CD4-positive, alpha-beta T cell treated with Interleukin-6 for 4 hours (primary cell): ENCODE measurements at regions not wholly inside any gene's neighbourhood (a gene's known extent, or its start where the extent isn't known, plus 50 kb on each side); places are given as distances from the start of the nearest gene placed in this dataset.
"Not testable (repeated sequence)": the region's sequence is repeated elsewhere in the genome, so short reads cannot be mapped to it uniquely, and the experiment has no call there.

Experiments
- DNase-seq: peaks from one replicate; pipeline ENCODE4 v3.0.0-alpha.2; 2020; ENCODE audit warnings: mixed read lengths

DNA sequence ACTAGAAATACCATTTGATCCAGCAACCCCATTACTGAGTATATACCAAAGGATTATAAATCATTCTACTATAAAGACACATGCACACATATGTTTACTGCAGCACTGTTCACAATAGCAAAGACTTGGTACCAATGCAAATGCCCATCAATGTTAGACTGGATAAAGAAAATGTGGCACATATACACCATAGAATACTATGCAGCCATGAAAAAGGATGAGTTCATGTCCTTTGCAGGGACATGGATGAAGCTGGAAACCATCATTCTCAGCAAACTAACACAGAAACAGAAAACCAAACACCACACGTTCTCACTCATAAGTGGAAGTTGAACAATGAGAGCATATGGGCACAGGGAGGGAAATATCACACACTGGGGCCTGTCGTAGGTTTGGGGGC is 106.0 kb downstream of the SPATA18 start:
- not testable (repeated sequence) for DNase-seq

DNA sequence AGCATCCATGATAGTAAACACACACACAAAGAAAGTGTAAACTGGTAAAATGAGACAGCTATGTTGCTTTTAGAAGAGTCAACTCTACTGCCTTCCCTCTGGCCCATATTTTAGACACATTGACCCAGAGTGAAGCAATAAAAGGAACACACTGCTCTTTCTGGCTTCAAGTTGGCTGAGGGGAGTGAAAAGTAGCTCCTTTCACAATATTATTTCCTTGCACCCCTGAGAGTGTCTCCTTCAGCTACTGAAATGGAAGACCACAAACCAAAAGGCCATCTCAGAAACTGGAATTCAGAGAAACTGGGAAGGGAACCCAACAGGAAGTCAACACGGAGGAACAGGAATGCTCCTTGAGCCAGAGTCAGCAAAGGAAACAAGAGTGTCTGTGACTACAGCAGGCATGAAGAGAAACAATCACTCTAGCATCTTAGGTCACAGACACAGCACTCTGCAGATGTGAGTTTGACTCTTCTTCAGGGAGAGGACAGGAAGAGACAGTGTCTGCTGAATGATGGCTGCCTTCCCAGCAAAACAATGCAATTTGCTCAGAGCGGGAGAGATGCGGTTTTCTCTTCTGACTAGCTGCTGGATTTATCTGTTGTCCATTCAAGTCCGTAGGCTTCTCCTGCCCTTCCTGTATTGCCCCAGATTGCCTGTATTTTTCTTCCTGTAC is 106.7 kb downstream of the SPATA18 start:
- no peak for DNase-seq

DNA sequence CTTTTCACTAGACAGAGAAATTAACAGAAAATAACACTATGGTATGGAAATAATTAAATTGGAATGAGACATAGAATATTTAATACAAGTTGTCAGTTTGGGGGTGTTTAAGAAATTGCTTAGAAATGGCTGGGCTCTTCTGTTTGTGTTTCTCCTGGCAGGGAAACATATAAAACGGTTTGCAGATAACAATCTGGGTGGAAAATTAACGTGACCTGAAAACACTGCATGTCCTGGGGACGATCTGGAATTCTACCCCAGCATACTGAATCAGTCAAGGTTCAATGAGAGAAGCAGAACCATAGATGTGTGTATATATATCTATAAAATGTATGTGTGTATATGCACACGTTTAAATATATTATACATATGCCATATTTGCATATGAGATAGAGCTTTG is 109.8 kb downstream of the SPATA18 start:
- DNase-seq: no peak

DNA sequence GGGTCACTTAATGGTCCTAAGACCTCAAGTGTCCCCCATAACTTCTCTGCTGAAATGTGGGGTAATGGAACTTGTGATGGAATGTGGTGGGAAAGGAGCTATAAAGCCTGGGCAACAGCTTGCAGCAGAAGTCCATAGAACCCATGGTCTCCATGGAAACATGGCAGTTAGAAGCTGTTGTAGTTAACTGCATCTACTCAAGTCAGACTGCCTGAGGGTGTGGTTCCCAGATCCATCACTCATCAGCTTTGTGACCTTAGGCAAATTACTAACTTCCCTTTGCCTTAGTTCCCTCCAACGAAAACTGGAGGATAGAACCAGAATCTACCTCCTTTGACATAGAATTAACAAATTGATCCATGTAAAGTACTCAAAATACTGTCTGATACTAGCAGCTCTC is 113.0 kb downstream of the SPATA18 start:
- DNase-seq: no peak

DNA sequence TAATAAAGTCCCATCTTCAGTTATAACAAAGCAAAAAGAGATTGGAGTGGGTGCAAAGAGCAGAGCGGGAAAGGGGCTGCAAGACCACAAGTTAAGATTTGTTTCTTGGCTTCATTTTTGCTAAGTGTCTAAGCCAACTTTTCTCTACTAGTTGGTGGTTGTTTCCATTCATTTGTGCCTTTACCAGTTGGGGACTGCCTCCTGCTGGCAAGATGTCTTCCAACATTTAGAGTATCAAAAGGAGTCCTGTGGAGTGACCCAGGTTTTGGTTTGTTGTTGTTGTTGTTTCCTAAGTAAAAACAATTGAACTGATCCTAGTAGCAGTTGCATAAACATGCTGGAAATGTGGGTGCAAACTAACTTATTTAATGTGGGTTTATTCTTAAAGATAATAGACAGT is 121.1 kb downstream of the SPATA18 start:
- no peak for DNase-seq

DNA sequence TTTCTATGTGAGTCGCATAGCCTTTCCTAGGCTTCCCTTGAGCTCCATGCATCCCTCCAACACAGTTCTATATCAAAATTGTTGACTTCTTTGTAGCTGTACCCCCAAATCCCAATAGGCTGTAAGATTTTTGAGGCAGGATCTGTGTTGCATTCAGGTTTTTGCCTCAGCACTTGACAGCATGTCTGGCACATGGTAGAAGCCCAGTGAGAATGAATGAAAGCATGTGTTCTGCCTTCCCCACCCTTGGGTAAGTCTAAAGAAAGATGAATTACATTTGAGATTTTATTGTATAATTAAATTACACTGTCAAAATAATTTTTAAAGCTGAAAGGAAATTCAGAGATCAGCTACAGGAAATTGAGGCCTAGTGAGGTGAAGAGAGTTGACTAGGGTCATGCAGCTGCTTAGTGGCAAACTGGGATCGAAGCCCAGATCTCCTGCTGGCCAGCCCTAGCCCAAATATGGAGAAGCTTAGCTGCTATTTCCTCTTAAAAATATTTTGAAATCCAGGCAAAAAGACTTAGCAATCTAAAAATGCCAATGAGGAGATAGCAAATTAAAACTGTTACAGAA is 122.5 kb downstream of the SPATA18 start:
- DNase-seq: no peak

DNA sequence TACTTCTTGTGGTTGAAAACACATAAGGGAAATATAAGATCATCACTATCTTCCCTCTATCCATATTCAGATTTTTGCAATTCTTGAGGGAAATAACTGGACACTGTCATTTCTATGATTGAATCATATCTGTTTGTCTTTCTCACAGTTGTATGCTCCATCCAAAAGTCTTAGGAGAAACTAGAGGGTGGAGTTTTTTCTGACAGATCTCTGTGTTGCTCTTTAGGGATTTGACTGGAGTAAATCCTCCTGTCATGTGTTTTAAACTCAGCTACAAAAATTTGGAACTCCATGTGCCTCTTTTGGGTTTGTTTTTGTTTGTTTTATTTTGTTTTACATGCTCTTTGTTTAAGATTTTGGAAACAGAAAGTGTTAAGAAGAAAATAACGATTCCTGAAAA is 136.5 kb downstream of the SPATA18 start:
- no peak for DNase-seq

DNA sequence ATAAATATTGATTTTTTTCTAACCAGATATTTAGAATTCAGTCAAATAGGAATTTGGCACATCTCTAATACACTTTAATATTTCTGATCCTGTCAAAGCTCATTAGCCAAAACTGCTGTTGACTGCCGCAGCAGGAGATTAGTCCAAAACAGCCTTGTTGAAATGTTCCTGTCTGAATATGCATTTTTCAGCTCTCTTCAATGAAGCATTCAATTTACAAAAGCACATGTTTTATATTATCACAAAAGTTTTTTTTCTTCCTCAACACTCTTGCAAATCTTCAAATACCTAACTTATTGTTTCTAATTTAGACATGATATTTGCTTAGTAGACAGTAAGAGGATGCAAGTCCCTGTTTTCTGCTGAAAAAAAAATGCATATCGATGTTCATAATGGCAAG is 140.9 kb downstream of the SPATA18 start:
- DNase-seq: no peak

DNA sequence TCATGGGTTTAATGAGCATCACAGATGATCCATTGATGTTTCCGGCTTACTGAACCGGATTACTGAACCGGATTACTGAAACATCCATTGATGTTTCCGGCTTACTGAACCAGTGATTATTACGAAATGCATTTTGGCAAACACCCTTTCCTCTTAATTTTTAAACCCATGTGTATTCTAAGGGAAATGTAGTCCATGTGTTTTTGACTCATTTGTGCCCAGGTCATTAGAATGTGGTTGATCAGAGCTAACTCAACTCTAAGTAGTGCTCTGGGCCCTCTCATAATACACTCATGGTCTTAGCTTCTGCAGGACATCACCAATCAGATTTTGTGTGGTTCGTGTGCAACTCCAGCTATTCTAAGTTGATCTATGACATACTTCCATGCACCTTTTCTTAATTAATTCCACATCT is 141.6 kb downstream of the SPATA18 start:
- DNase-seq: no peak

DNA sequence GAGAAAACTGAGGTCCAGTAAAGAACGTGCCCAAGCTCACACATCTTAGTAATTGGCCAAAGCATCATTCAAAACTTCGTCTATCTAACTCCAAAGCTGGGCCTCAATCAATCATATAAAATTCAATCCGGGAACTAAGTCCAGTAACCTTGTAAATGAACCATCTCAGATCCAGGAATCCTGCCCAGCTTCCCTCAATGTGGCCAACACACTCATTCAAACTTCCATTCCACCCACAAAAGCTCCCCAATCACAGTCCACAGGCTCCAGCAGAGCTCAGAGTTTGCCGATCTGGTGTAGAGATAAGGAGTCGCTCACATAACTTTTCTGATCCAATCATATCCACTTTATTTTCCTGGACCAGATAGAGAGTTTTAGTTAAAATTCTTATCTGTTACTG is 144.8 kb downstream of the SPATA18 start:
- DNase-seq: no peak

DNA sequence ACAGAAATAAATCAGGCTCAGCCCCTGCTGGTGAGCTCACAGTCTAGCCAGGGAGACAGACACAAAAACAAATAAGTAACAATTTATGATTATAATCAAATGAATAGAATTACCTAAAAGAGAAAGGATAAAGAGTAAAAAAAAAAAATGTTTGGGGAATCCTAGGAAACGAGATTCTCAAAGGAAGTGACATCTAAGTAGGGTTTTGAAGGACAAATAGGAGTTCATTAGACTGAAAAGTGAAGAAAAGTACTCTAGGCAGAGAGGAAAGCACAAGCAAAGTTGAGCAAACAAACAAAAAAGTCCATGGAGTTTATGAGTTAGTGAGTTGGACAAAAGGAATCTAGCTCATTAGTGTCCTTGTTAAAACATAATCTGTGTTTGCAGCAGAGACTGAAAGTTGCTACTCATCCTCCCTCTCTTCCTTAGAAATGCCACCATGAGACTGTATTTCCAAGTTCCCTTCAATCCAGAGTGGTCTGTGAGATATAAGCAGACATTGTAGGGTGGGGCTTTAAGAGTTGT is 145.6 kb downstream of the SPATA18 start:
- DNase-seq: no peak

DNA sequence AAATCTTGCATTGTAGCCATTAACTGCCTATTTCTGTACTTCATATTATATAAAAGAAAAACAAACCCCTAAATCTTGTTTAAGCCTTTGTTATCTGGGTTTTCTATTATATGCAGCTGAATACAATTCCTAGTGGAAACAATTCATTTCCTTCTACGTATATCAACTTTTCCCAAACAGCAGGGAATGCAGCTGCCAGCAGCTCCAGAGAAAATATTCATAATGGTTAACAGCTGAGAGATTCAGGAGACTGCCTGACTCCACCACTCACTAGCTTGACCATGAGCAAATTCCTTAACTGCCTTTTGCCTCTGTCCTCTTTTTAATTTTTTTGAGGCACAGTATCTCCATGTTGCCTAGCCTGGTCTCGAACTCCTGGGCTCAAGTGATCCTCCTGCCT is 146.2 kb downstream of the SPATA18 start:
- no peak for DNase-seq

DNA sequence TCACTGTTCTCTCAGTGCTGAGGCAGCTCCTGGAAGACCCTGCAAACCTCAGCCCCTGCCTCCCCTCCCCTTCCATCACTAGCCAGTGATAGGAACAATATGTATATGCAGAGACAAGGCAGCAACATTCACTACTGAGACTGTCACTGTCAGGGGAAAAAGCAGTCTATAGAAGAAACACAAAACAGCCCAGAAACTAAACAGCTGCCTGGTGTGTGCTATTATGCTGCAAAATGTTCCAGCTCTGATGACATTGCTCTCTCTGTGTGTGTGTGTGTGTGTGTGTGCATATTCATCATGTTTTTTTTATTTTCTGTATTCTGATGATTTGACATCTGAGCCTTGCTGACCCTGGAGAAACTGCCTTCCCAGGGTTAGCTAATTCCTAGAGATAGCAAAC is 147.2 kb downstream of the SPATA18 start:
- no peak for DNase-seq

DNA sequence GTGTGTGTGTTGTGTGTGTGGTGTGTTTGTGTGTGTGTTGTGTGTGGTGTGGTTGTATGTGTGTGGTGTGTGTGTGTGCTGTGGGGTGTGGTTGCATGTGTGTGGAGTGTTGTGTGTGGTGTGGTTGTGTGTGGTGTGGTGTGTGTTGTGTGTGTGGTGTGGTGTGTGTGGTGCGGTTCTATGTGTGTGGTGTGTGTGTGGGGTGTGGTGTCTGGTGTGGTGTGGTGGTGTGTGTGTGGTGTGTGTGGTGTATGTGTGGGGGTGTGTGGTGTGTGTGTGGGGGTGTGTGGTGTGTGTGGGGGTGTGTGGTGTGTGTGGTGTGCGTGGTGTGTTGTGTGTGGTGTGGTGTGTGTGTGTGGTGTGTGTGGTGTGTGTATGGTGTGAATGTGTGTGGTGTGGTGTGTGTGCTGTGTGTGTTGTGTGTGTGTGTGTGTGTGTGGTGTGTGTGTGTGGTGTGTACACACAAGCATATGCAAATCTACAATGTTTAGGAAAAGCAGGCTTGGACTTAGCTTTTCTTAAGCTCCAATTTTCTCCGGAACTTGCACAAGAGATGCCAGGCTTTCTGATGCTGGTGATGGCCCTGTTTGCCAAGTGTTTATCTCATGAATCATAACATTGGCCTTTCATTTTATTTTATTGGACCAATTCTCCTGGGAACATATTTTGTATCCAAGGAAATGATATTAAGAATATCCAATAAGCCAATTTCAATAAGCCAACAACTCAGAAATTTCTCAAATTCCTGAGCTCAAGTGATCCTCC is 148.7 kb downstream of the SPATA18 start:
- no peak for DNase-seq

DNA sequence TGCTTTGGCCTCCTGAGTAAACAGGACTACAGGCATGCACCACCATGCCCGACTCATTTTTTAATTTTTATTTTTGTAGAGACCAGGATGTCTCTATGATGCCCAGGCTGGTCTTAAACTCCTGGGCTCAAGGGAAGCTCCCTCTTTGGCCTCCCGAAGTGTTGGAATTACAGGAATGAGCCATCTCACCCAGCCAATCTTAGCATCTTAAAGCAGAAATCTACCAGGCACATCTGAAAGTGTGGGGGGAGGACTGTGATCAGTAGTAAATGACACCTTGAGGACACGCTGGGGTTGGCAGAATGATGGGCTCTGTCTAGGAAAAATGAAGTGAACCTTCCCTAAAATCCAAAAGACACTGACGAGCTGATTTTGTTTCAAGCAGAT is 149.2 kb downstream of the SPATA18 start:
- DNase-seq: no peak

DNA sequence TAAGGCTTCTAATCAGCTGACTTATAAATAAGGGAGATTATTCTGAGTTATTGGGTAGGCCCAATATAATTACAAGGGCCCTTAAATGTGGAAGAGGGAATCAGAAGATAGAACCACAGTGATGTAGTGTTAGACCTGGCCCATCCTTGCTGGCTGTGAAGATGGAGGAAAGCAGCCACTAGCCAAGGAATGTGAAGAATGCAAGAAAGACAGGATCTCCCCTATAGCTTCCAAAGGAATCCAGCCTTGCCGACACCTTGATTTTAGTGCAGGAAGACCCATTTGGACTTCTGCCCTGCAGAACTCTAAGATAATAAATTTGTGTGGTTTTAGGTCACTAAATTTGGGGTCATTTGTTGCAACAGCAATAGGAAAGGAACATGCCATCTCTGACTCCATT is 150.6 kb downstream of the SPATA18 start:
- DNase-seq: no peak

DNA sequence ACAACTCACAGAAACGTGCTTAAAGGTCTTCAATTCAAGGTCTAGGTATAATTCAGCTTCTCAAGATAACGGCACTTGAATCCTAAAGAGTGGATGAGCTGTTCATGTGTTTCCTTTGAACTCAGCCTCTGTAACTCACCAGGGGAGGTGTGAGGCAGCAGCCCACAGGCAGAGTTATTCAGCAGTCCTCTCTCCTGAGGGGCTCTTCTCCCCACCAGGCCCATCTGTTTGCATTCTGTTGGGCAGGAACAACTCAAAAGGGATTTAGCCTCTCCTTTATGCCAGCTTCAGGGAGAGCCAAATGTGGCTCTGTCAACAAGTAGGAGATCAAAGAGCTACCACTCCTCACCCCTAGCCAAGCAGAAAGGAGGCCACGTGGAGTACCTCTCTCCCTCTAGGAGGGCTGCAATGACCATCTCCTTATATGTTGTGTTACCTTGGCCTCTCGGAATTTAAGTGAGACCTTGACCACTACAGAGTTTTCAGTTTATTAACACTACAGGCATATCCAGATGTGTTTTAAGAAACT is 151.2 kb downstream of the SPATA18 start:
- DNase-seq: no peak

DNA sequence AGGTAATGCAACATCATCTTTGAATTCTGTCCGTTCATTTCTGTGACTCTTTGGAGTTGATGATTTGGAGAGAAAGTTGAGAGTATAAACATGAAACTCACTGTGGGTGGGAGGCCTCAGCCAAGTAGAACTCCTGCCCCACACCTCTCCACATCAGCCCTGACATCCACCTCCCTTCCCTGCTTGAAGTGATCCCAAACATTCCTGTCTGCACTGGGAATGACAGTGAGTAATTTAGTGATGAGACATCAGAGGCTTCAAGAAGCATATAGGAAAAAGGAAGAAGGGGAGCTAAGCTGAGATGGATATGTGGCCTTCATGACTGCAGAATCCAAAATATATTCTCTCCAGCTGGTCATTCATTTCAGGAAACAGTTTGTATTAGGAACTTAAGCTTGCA is 151.8 kb downstream of the SPATA18 start:
- no peak for DNase-seq

DNA sequence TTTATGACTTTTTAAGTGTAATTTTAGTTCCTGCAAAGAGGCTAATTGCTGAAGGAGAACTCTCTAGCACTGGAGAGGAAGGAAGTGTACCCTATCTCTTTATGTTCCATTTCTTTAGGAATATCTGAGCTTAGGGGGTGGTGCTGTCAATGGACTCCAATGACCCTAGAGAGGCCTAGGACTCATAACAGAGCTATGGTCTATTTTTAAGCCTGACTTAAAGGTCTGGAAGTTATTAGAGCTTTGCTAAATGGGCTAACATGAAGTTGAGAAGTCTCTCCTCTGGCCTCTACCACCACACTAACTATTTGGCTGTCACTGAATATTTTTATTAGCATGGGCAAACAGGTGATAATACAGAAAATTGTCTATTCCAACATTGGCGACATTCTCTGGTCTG is 152.2 kb downstream of the SPATA18 start:
- DNase-seq: no peak

DNA sequence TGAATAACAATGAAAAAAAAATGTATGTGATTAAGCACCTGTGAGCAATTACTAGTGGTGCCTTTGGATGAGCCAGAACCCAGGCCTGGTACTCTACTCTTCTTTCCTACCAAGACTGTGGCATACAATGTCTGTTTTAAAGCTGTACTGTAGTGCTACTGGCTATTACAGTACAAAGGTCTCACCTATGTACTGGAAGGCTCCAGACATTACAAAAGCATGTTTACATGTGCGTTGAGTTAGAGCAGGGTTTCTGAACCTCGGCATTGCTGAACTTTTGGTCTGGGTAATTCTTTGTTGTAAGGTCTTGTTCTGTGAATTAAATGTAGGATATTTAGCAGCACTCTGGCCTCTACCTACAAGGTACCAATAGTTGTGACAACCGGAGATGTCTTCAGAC is 153.8 kb downstream of the SPATA18 start:
- DNase-seq: no peak

DNA sequence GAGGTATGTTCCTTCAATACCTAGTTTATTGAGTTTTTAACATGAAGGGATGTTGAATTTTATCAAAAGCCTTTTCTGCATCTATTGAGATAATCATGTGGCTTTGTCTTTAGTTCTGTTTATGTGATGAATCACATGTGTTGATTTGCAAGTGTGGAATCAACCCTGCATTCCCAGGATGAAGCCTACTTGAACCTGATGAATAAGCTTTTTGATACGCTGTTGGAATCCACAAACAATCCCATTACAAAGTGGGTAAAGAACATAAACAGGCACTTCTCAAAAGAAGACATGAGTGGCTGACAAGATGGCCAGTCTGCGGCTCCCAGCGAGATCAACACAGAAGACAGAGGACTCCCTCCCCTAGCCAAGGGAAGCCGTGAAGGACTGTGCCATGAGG is 156.0 kb downstream of the SPATA18 start:
- DNase-seq: not testable (repeated sequence)

DNA sequence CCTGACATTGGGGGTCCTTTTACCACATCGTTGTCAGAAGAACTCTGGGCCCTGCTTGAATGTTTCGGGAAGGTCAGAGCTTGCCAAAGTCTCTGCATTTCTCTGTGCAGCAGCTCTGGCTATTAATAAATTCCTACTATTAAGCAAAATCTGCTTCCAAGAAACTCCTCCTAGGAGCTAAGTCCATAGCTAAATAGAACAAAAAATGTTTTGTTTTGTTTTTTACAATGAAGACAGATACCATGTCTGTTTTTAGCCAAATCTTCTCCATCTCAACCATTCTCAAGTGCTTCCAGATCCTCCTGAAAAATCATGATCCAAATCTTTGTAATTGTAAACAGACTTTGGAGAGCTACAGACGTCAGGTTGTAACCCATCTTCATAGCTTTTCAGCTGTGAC is 161.6 kb downstream of the SPATA18 start:
- DNase-seq: no peak

DNA sequence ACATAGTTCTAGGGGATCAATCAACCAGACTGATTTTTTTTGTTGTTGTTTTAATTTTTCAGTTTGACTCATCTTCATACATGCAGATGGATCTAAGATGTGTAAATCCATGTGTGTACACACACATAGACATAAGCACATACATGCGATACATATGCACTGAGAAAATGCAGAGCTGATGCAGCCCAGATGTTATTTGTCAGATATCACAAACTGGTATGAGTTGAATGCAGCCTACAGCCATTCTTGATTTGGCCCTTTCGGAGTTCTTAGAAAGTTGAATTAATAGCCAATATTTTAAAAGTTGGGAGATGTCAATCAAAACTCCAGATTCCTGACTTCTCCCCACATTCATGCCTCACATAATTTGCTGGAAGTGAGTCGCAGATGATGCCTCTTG is 180.4 kb downstream of the SPATA18 start:
- no peak for DNase-seq
